SK-N-SH treated with all-trans-retinoic acid at 6 μM for 48 hours (cell line): ENCODE measurements at regions not wholly inside any gene's neighbourhood (a gene's known extent, or its start where the extent isn't known, plus 50 kb on each side); places are given as distances from the start of the nearest gene placed in this dataset.

Source experiments
- ATAC-seq: fragments of 200-7000 bp; cut with Tn5 transposase; 3 replicates; pipeline ENCODE4 v1.9.1; 2020; ENCODE audit warnings: mild to moderate bottlenecking, moderate library complexity
- ARNTL ChIP-seq: fragments of 450-650 bp; formaldehyde crosslinking; IDR thresholded peaks from 2 replicates; pipeline ENCODE4 v1.5.0; 2020; ENCODE audit warnings: low read depth, mild to moderate bottlenecking, moderate library complexity, borderline replicate concordance
- BACH2 ChIP-seq: fragments of 250-450 bp; sonication (Bioruptor Pico); IDR thresholded peaks from 2 replicates; pipeline ENCODE4 v1.9.0; 2021; ENCODE audit warnings: mild to moderate bottlenecking, borderline replicate concordance
- CREB5 ChIP-seq: fragments of 250-450 bp; sonication (Bioruptor Pico); IDR thresholded peaks from 2 replicates; pipeline ENCODE4 v1.5.1; 2020; ENCODE audit warnings: low read depth, mild to moderate bottlenecking, moderate library complexity
- CSRNP3 ChIP-seq: fragments of 250-450 bp; sonication (Bioruptor Pico); IDR thresholded peaks from 2 replicates; pipeline ENCODE4 v1.5.1; 2021; ENCODE audit warnings: mild to moderate bottlenecking, moderate library complexity
- GLIS3 ChIP-seq: fragments of 250-450 bp; sonication (Bioruptor Pico); IDR thresholded peaks from 2 replicates; pipeline ENCODE4 v1.5.0; 2020; ENCODE audit warnings: mild to moderate bottlenecking, moderate library complexity
- ISL1 ChIP-seq: fragments of 250-450 bp; sonication (Bioruptor Pico); IDR thresholded peaks from 2 replicates; pipeline ENCODE4 v2.1.2; 2022; ENCODE audit warnings: mild to moderate bottlenecking, moderate library complexity
- OSR1 ChIP-seq: fragments of 250-450 bp; sonication (Bioruptor Pico); IDR thresholded peaks from 2 replicates; pipeline ENCODE4 v1.8.0; 2022; ENCODE audit warnings: moderate library complexity, mild to moderate bottlenecking, inconsistent platforms
- PPARA ChIP-seq: fragments of 250-450 bp; sonication (Bioruptor Pico); IDR thresholded peaks from 2 replicates; pipeline ENCODE4 v1.5.0; 2020; ENCODE audit warnings: mild to moderate bottlenecking, borderline replicate concordance
- RARB ChIP-seq: fragments of 250-450 bp; sonication (Bioruptor Pico); IDR thresholded peaks from 2 replicates; pipeline ENCODE4 v1.8.0; 2021; ENCODE audit warnings: mild to moderate bottlenecking, moderate library complexity
- SNAI2 ChIP-seq: fragments of 250-450 bp; sonication (Bioruptor Pico); IDR thresholded peaks from 2 replicates; pipeline ENCODE4 v1.5.0; 2020; ENCODE audit warnings: mild to moderate bottlenecking, moderate library complexity
- TCF4 ChIP-seq: fragments of 250-450 bp; sonication (Bioruptor Pico); IDR thresholded peaks from 2 replicates; pipeline ENCODE4 v1.8.0; 2021; ENCODE audit warnings: mild to moderate bottlenecking, moderate library complexity, borderline replicate concordance
- TOX ChIP-seq: fragments of 250-450 bp; sonication (Bioruptor Pico); IDR thresholded peaks from 2 replicates; pipeline ENCODE4 v1.8.0; 2021; ENCODE audit warnings: mild to moderate bottlenecking, moderate library complexity, borderline replicate concordance
- ZC3H10 ChIP-seq: fragments of 250-450 bp; sonication (Bioruptor Pico); IDR thresholded peaks from 2 replicates; pipeline ENCODE4 v1.5.1; 2021; ENCODE audit warnings: mild to moderate bottlenecking, moderate library complexity
- ZFP3 ChIP-seq: fragments of 250-450 bp; sonication (Bioruptor Pico); IDR thresholded peaks from 2 replicates; pipeline ENCODE4 v1.5.0; 2020; ENCODE audit warnings: mild to moderate bottlenecking, moderate library complexity
- ZFP30 ChIP-seq: fragments of 450-650 bp; formaldehyde crosslinking; IDR thresholded peaks from 2 replicates; pipeline ENCODE4 v1.5.0; 2022; ENCODE audit warnings: mild to moderate bottlenecking, moderate library complexity
- ZNF565 ChIP-seq: fragments of 450-650 bp; formaldehyde crosslinking; conservative IDR thresholded peaks from 2 replicates; pipeline ENCODE4 v1.5.0; 2020; ENCODE audit warnings: low read depth, mild to moderate bottlenecking, moderate library complexity
- ZNF70 ChIP-seq: fragments of 450-650 bp; formaldehyde crosslinking; IDR thresholded peaks from 2 replicates; pipeline ENCODE4 v1.5.0; 2020; ENCODE audit warnings: mild to moderate bottlenecking, moderate library complexity
- ZNF8 ChIP-seq: fragments of 450-650 bp; formaldehyde crosslinking; IDR thresholded peaks from 2 replicates; pipeline ENCODE4 v1.5.0; 2020; ENCODE audit warnings: mild to moderate bottlenecking, moderate library complexity
- TF ChIP-seq, protein P1 (sequence below): fragments of 250-450 bp; sonication (Bioruptor Pico); IDR thresholded peaks from 2 replicates; pipeline ENCODE4 v1.8.0; 2020; ENCODE audit warnings: mild to moderate bottlenecking, moderate library complexity, borderline replicate concordance
- TF ChIP-seq, protein P2 (sequence below): fragments of 250-450 bp; sonication (Bioruptor Pico); IDR thresholded peaks from 2 replicates; pipeline ENCODE4 v1.8.0; 2021; ENCODE audit warnings: low read depth, mild to moderate bottlenecking, moderate library complexity, borderline replicate concordance

GRCh38 chr18:40035966-40036365 is 1919.1 kb upstream of the PIK3C3 start:
- ATAC-seq = no peak
- TF ChIP-seq ZNF8 (CRISPR knock-in tag) = no peak
- no peak for TF ChIP-seq CREB5 (CRISPR knock-in tag)
- no peak for TF ChIP-seq ZNF70
- no peak for TF ChIP-seq PPARA
- no peak for TF ChIP-seq TOX (CRISPR knock-in tag)
- TF ChIP-seq SNAI2 (CRISPR knock-in tag) = no peak
- TF ChIP-seq, protein P1, sequence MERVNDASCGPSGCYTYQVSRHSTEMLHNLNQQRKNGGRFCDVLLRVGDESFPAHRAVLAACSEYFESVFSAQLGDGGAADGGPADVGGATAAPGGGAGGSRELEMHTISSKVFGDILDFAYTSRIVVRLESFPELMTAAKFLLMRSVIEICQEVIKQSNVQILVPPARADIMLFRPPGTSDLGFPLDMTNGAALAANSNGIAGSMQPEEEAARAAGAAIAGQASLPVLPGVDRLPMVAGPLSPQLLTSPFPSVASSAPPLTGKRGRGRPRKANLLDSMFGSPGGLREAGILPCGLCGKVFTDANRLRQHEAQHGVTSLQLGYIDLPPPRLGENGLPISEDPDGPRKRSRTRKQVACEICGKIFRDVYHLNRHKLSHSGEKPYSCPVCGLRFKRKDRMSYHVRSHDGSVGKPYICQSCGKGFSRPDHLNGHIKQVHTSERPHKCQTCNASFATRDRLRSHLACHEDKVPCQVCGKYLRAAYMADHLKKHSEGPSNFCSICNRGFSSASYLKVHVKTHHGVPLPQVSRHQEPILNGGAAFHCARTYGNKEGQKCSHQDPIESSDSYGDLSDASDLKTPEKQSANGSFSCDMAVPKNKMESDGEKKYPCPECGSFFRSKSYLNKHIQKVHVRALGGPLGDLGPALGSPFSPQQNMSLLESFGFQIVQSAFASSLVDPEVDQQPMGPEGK (CRISPR knock-in tag) = no peak
- no peak for TF ChIP-seq BACH2 (CRISPR knock-in tag)
- TF ChIP-seq ARNTL = no peak
- TF ChIP-seq ISL1 (CRISPR knock-in tag) = no peak
- no peak for TF ChIP-seq OSR1 (CRISPR knock-in tag)
- no peak for TF ChIP-seq ZFP30 (CRISPR knock-in tag)
- no peak for TF ChIP-seq RARB (CRISPR knock-in tag)
- TF ChIP-seq ZFP3 = no peak
- TF ChIP-seq, protein P2, sequence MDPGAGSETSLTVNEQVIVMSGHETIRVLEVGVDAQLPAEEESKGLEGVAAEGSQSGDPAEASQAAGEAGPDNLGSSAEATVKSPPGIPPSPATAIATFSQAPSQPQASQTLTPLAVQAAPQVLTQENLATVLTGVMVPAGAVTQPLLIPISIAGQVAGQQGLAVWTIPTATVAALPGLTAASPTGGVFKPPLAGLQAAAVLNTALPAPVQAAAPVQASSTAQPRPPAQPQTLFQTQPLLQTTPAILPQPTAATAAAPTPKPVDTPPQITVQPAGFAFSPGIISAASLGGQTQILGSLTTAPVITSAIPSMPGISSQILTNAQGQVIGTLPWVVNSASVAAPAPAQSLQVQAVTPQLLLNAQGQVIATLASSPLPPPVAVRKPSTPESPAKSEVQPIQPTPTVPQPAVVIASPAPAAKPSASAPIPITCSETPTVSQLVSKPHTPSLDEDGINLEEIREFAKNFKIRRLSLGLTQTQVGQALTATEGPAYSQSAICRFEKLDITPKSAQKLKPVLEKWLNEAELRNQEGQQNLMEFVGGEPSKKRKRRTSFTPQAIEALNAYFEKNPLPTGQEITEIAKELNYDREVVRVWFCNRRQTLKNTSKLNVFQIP = no peak
- no peak for TF ChIP-seq TCF4 (CRISPR knock-in tag)
- no peak for TF ChIP-seq GLIS3 (CRISPR knock-in tag)
- TF ChIP-seq ZC3H10 (CRISPR knock-in tag) = no peak
- TF ChIP-seq CSRNP3 (CRISPR knock-in tag) = no peak
- TF ChIP-seq, all 23 proteins: peak for 0

- TF ChIP-seq, protein P1 (CRISPR knock-in tag) = no peak
- TF ChIP-seq ARNTL = no peak
- no peak for TF ChIP-seq SNAI2 (CRISPR knock-in tag)
- no peak for TF ChIP-seq ZNF70
- TF ChIP-seq ZC3H10 (CRISPR knock-in tag) = no peak
- no peak for TF ChIP-seq ISL1 (CRISPR knock-in tag)
- no peak for TF ChIP-seq CREB5 (CRISPR knock-in tag)
- no peak for TF ChIP-seq CSRNP3 (CRISPR knock-in tag)
- TF ChIP-seq GLIS3 (CRISPR knock-in tag) = no peak
- TF ChIP-seq RARB (CRISPR knock-in tag) = no peak
- no peak for TF ChIP-seq ZNF565 (CRISPR knock-in tag)
- TF ChIP-seq PPARA = no peak
- TF ChIP-seq, protein P2 = no peak
- TF ChIP-seq, all 23 proteins: peak for 0
- no peak for ATAC-seq
Measured at GRCh38 chr18:40032076-40032475, 1923.0 kb upstream of the PIK3C3 start.
